GM12891 (cell line): ENCODE measurements at regions not wholly inside any gene's neighbourhood (a gene's known extent, or its start where the extent isn't known, plus 50 kb on each side); places are given as distances from the start of the nearest gene placed in this dataset.

ENCODE experiments used
- POLR2A ChIP-seq: IDR thresholded peaks from 2 replicates; pipeline ENCODE4 v1.6.1; 2011; ENCODE audit warnings: low read depth, low read length, control low read depth
- POLR2AphosphoS5 ChIP-seq: IDR thresholded peaks from 2 replicates; pipeline ENCODE4 v1.6.1; 2011; ENCODE audit warnings: low read depth, low read length, control low read depth
- SPI1 ChIP-seq: IDR thresholded peaks from 2 replicates; pipeline ENCODE4 v1.6.1; 2011; ENCODE audit warnings: low read depth, low read length, control low read depth
- TAF1 ChIP-seq: IDR thresholded peaks from 2 replicates; pipeline ENCODE4 v1.6.1; 2011; ENCODE audit warnings: low read depth, low read length, control low read depth

DNA sequence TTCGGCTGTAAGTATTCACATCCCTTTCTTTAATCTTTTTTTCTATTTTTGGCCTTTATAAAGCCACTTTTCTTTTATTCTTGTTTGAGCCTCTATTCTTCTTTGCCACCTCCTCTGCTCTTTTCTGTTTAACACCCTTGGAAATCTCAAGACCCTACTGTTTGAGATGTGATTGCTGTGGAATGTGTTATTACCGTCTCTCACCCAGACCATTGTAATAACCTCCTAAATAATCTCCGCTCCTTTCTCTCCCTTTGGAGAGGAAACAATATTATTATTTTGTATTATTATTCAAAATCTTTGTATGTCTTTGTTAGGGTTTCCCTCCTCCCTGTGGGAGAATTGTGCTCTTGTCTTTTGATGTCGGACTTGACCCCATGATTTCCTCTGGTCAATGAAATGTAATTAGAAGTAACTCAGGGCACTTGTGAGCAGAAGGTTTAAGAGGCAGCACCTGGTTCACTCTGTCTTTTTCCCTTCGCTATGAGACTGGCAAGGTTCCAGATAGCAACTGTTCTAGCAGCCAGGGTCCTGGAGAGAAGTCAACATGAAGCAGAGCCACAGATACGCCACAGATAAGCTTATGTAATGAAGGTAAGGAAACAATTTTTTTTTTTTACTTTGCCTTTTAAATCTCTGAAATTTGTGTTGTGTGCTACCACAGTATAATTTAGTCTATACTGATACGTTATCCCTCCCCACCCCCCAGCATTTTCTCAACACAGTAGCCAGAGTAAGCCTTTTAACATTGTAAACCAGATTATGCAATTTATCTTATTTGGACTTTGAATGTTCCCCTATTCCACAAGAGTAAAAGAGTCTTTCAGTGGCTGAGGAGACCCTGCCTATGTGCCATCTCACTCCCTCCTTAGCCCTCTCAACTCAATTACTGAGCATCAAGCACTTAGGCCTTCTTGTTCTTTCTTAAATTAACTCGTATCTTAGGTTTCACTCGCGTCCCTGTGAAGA is 601.2 kb upstream of the ZNF804A start:
- TF ChIP-seq TAF1 (no peak), POLR2AphosphoS5 (no peak), POLR2A (no peak), SPI1 (no peak)
